ENCODE measurements at regions not wholly inside any gene's neighbourhood (a gene's known extent, or its start where the extent isn't known, plus 50 kb on each side); places are given as distances from the start of the nearest gene placed in this dataset.

DNA sequence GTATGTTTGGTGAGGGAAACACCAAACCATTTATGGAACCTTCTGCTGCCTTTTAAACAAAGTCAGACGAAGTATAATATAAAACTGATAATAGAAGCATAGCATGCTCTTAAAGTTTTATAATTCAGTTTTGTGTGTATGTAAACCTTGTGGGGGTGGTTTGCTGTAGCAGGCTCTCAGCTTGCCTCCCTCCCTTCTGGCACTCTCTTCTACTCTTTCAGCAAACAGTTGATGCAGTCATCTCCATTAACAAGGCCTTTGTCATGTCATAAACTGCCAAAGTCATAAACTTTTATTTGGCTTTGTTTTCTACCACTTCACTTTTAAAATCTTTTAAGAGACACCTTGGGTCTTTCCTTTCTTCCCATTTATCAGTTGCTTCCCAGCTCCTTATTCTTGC lies 448.2 kb upstream of the SETBP1 start:
- Histone ChIP-seq H4K20me1 (ENCODE audit: low read depth, low read length) (no peaks in the 10 kb centered on the region), H3K79me2 (ENCODE audit: insufficient read depth, low read length) (no peaks in the 10 kb centered on the region), H3K9me2 (replicated peaks; ENCODE audit: insufficient read depth, low read length) (no peaks in the 10 kb centered on the region), H3K27ac (ENCODE audit: low read depth, low read length) (no peak overlapping the region), H3K4me3 (ENCODE audit: insufficient read depth, low read length, poor library complexity, severe bottlenecking) (no peak overlapping the region), H2AFZ (ENCODE audit: low read depth, low read length, severe bottlenecking) (no peak overlapping the region), H3K36me3 (ENCODE audit: low read length) (no peaks in the 10 kb centered on the region), H3K9ac (ENCODE audit: low read length) (no peak overlapping the region), H3K4me2 (ENCODE audit: low read depth, low read length, poor library complexity, severe bottlenecking) (no peak overlapping the region), H3K9me3 (ENCODE audit: insufficient read depth, low read length) (no peaks in the 10 kb centered on the region), H3F3A (ENCODE audit: insufficient read depth) (no peaks in the 10 kb centered on the region), H3K27me3 (ENCODE audit: low read length) (no peaks in the 10 kb centered on the region)
- TF ChIP-seq, protein P1, sequence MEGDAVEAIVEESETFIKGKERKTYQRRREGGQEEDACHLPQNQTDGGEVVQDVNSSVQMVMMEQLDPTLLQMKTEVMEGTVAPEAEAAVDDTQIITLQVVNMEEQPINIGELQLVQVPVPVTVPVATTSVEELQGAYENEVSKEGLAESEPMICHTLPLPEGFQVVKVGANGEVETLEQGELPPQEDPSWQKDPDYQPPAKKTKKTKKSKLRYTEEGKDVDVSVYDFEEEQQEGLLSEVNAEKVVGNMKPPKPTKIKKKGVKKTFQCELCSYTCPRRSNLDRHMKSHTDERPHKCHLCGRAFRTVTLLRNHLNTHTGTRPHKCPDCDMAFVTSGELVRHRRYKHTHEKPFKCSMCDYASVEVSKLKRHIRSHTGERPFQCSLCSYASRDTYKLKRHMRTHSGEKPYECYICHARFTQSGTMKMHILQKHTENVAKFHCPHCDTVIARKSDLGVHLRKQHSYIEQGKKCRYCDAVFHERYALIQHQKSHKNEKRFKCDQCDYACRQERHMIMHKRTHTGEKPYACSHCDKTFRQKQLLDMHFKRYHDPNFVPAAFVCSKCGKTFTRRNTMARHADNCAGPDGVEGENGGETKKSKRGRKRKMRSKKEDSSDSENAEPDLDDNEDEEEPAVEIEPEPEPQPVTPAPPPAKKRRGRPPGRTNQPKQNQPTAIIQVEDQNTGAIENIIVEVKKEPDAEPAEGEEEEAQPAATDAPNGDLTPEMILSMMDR (IDR thresholded peaks at IDR 0.05; ENCODE audit: insufficient read depth, low read length, poor library complexity, severe bottlenecking) = no peak
- TF ChIP-seq EZH2phosphoT487 (conservative IDR thresholded peaks at IDR 0.05; ENCODE audit: low read length) = no peak

DNA sequence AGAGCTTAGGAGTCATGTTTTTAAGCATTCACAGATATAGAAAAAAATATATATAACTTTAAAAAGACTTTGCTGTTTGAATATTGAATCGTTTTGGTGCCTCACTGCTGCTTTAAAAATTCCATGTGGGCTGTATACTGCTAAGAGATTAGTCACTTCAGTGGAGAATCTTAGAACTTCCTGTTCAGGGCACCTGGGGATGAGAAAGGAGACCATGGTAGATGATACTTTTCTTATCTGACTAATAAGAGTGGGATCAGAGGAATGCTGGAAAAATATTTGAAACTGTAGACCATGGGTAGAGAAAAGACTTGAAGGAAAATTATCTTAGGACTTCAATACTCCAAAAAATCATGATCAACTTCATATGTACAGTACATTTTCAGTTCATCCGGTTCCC lies 442.2 kb upstream of the SETBP1 start:
- Histone ChIP-seq H4K20me1 (ENCODE audit: low read depth, low read length) (no peaks in the 10 kb centered on the region), H3K9me2 (replicated peaks; ENCODE audit: insufficient read depth, low read length) (no peaks in the 10 kb centered on the region), H3K79me2 (ENCODE audit: insufficient read depth, low read length) (no peaks in the 10 kb centered on the region), H3K27ac (ENCODE audit: low read depth, low read length) (no peak overlapping the region), H3K4me3 (ENCODE audit: insufficient read depth, low read length, poor library complexity, severe bottlenecking) (no peak overlapping the region), H3K27me3 (ENCODE audit: low read length) (no peaks in the 10 kb centered on the region), H3K36me3 (ENCODE audit: low read length) (no peaks in the 10 kb centered on the region), H3F3A (ENCODE audit: insufficient read depth) (no peaks in the 10 kb centered on the region), H3K4me2 (ENCODE audit: low read depth, low read length, poor library complexity, severe bottlenecking) (no peak overlapping the region), H3K9ac (ENCODE audit: low read length) (no peak overlapping the region), H3K9me3 (ENCODE audit: insufficient read depth, low read length) (no peaks in the 10 kb centered on the region), H2AFZ (ENCODE audit: low read depth, low read length, severe bottlenecking) (no peak overlapping the region)
- TF ChIP-seq EZH2phosphoT487 (conservative IDR thresholded peaks at IDR 0.05; ENCODE audit: low read length) = no peak
- TF ChIP-seq, protein P1 (IDR thresholded peaks at IDR 0.05; ENCODE audit: insufficient read depth, low read length, poor library complexity, severe bottlenecking) = no peak

DNA sequence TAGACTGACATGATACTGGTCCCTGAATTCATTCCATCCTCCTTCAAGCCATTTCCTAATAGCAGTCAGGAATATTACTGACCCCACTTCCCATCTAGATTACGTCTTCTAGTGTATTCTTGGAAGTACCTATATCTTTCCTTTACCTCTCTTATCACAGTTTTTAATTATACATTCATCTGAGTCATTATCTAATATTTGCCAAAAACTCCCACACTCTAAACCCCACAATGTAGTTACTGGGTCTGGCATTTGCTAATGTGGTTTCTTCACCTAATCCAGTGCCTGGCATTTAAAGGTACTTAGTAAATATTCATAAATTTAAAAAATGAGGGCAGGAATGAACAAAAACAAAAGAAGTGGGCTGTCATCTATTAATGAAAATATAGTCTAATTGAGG lies 441.8 kb upstream of the SETBP1 start:
- Histone ChIP-seq H3K9me3 (ENCODE audit: insufficient read depth, low read length) (no peaks in the 10 kb centered on the region), H3F3A (ENCODE audit: insufficient read depth) (no peaks in the 10 kb centered on the region), H3K9me2 (replicated peaks; ENCODE audit: insufficient read depth, low read length) (no peaks in the 10 kb centered on the region), H3K27me3 (ENCODE audit: low read length) (no peaks in the 10 kb centered on the region), H3K4me3 (ENCODE audit: insufficient read depth, low read length, poor library complexity, severe bottlenecking) (no peak overlapping the region), H3K36me3 (ENCODE audit: low read length) (no peaks in the 10 kb centered on the region), H3K27ac (ENCODE audit: low read depth, low read length) (no peak overlapping the region), H4K20me1 (ENCODE audit: low read depth, low read length) (no peaks in the 10 kb centered on the region), H3K4me2 (ENCODE audit: low read depth, low read length, poor library complexity, severe bottlenecking) (no peak overlapping the region), H2AFZ (ENCODE audit: low read depth, low read length, severe bottlenecking) (no peak overlapping the region), H3K79me2 (ENCODE audit: insufficient read depth, low read length) (no peaks in the 10 kb centered on the region), H3K9ac (ENCODE audit: low read length) (no peak overlapping the region)
- TF ChIP-seq EZH2phosphoT487 (conservative IDR thresholded peaks at IDR 0.05; ENCODE audit: low read length) = no peak
- TF ChIP-seq, protein P1 (IDR thresholded peaks at IDR 0.05; ENCODE audit: insufficient read depth, low read length, poor library complexity, severe bottlenecking) = no peak

Data from SU-DHL-6 (cell line).